Esophagus squamous epithelium (tissue), 4 donors: ENCODE measurements at regions not wholly inside any gene's neighbourhood (a gene's known extent, or its start where the extent isn't known, plus 50 kb on each side); places are given as distances from the start of the nearest gene placed in this dataset.

Source experiments
- CTCF ChIP-seq, 6 experiments: fragments of 450-650 bp in 4 of 6; fragments of 200-600 bp in 2 of 6; sonication (generic) in 2 of 6; IDR thresholded peaks; one replicate each; pipeline ENCODE4 v1.5.1; 2016 to 2019; ENCODE audit warnings: antibody characterized with exemption in 6 of 6, mild to moderate bottlenecking in 4 of 6, moderate library complexity in 4 of 6
- POLR2A ChIP-seq, 4 donors: fragments of 450-650 bp; IDR thresholded peaks; one replicate each; pipeline ENCODE4 v1.6.1; 2017; ENCODE audit warnings: antibody characterized with exemption in 4 of 4, mild to moderate bottlenecking in 4 of 4, moderate library complexity in 3 of 4

- TF ChIP-seq CTCF (IDR thresholded peaks at IDR 0.05) (no peak), POLR2A (IDR thresholded peaks at IDR 0.05) (no peak)
Observed at GRCh38 chr9:19643875-19644274, 145.0 kb downstream of the SLC24A2 start.
